GM18858 (cell line): ENCODE measurements at regions not wholly inside any gene's neighbourhood (a gene's known extent, or its start where the extent isn't known, plus 50 kb on each side); places are given as distances from the start of the nearest gene placed in this dataset.
"Not testable (repeated sequence)": the region's sequence is repeated elsewhere in the genome, so short reads cannot be mapped to it uniquely, and the experiment has no call there.

ENCODE experiments used
- ATAC-seq: cut with Tn5 transposase; IDR thresholded peaks from one replicate; pipeline ENCODE4 v1.9.1; 2021; ENCODE audit not compliant: unreplicated experiment

- no peak for ATAC-seq
Measured at GRCh38 chr11:130672911-130673310, 224.5 kb downstream of the ADAMTS15 start.

DNA sequence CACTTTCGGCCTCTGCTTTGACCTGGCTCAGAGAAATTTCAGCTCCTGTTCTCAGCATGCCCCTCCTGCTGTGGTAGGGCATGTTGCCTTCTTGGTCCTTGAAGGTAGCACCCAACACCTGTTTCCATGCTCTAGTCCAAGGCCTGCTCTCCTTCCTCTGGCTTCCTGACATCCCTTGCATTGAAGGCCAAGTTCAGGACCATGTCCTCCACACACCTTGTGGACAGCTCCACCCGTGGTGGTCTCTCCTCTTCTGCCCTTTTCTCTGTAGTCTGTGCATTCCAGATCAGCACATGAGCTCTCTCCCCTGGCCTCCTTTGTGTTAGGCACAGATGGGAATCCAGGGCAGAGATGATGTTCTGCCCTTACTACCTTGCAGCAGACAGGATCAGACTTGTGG, 225.3 kb downstream of the ADAMTS15 start:
- no peak for ATAC-seq

DNA sequence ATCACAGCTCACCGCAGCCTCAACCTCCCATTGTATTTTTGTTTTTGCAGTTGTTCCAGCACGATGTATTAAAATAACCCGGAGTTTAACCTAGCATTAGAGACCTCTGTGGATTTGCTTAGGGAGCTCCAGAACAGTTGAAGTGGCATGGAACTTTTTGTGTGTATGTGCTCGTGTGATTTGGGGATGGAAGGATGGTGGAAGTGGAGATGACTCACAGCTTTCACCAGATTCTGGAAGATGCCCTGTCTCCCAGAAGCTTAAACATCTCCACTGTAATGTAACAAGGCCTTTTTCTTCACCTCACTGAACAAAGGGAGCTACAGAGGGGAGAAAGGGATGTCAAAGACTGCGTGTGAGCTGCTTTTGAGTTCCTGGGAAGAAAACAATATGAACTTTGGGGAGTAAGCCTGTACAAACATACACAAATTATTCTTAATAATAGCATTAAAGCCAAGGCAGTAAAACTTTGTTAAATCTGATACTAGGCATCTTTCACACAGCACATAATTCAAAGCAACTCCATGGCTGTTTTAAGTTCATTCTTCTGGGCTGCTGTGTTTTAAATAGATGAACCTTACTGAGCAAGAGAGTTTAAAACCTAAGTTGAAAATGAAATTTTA, 226.4 kb downstream of the ADAMTS15 start:
- no peak for ATAC-seq

- ATAC-seq = no peak
Measured at GRCh38 chr11:130675371-130675821, 227.0 kb downstream of the ADAMTS15 start.

- ATAC-seq = no peak
Measured at GRCh38 chr11:130675917-130676316, 227.5 kb downstream of the ADAMTS15 start.

- ATAC-seq = no peak
Measured at GRCh38 chr11:130677486-130678153, 229.2 kb downstream of the ADAMTS15 start.

- ATAC-seq = no peak
Measured at GRCh38 chr11:130679247-130679646, 230.8 kb downstream of the ADAMTS15 start.

DNA sequence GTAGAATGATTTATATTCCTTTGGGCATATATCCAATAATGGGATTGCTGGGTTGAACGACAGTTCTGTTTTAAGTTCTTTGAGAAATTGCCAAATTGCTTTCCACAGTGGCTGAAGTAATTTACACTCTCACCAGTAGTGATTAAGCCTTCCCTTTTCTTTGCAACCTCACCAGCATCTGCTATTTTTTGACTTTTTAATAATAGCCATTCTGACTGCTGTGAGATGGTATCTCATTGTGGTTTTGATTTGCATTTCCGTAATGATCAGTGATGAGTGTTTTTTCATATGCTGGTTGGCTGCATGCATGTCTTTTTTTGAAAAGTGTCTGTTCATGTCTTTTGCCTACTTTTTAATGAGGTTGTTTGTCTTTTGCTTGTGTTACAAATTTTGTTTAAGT, 233.8 kb downstream of the SNX19 start:
- ATAC-seq = not testable (repeated sequence)

DNA sequence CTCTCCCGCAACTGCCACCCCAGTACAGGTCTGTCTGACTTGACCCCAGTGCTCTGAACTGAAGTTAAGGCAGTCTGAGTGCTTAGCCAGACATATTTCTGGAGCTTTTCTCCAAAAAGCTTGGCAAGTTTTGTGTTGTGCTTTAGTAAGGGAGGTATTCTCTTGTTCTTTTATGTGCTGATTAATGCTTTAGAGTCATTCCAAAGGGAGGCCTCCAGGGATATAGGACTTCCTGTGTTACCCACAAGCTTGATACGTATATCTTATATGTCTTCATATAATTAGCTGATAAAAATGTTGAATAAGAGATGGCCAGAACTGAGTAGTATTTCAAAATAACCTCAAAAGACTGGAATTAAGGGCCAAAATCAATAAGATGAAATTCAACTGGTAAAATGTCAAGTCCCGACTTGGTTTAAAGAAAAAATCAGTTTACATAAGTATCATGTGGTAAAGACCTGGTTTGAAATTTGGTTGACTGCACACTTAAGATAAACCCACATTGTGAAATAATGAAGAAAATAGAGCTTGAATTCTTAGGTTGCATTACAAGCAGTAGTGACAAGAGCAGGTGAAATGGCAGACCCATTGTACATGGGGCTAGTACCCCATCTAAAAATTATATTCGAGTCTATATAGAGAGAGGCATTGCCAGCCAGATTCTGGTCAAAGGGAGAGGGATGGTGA, 226.9 kb downstream of the SNX19 start:
- ATAC-seq = no peak

DNA sequence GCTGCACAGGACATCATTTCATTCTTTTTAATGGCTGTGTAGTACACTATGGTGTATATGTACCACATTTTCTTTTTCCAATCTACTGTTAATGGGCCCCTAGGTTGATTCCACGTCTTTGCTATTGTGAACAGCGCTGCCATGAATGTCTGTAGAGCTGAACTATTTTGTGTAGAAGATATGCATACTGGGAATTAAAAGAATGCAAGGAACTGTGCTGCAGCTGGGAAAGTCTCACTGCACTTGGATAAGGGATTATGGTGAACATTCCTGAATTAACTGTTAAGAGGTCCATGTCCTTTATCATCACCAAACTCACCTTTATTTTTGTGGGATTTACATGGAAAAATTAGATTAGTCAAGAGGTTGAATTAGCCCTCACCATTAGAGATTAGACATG, 224.7 kb downstream of the SNX19 start:
- no peak for ATAC-seq

DNA sequence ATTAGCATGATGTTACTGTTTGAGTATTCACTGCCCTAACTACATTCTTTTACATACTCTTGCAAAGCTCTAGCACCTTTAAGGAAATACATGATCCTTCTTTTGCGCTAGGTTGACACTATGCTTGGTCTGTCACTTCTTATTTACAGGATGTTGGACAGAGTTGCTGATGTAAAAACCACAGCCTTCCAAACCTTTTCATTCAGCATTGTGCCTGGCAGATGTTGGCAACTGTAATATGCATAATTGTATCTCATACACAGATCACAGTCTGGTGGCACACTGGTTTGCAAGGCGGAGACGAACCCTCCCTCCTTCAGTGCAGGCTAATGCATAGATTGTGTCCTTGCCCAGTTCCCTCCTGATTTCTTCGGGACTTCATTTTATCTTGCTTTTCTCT, 224.1 kb downstream of the SNX19 start:
- no peak for ATAC-seq

- no peak for ATAC-seq
Measured at GRCh38 chr11:130693543-130693942, 222.7 kb downstream of the SNX19 start.

GRCh38 chr11:130694488-130695045, 221.7 kb downstream of the SNX19 start:
- ATAC-seq = no peak

GRCh38 chr11:130698174-130698573, 218.1 kb downstream of the SNX19 start:
- ATAC-seq = no peak

GRCh38 chr11:130699561-130699960, 216.7 kb downstream of the SNX19 start:
- no peak for ATAC-seq

- ATAC-seq = no peak
Measured at GRCh38 chr11:130700092-130700491, 216.2 kb downstream of the SNX19 start.

DNA sequence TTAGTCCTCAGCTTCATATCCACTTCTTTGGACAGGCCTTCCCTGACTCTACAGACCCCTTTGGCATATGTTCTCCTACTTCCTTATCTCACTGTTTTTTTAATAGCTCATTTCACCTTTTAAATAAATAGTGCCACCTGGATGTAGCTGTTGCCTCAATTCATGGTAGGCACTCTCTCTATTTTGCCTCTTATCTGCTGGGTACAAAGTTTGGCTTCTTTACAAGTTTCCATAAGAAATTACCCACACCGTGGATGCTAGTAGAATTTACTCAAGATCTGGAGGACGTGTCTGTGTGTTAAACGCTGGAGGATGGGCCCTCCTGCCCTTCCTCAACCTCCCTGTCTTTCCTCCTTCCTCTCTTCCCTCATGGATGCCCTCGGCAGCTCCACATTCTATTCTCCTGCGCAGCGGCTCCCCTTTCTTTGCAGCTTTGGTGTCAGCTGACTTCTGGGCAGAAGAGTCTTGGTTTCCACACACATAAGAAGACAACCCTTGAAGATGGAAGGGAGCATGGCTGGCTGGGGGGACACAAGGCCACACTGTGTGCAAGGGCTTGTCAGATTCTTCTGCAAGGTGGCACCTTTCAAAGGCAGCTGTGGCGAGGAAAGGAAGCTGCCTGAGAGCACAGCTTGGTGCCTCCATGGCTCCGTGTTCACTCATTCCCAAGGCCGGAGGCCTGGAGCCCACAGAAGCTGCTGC, 212.6 kb downstream of the SNX19 start:
- no peak for ATAC-seq

DNA sequence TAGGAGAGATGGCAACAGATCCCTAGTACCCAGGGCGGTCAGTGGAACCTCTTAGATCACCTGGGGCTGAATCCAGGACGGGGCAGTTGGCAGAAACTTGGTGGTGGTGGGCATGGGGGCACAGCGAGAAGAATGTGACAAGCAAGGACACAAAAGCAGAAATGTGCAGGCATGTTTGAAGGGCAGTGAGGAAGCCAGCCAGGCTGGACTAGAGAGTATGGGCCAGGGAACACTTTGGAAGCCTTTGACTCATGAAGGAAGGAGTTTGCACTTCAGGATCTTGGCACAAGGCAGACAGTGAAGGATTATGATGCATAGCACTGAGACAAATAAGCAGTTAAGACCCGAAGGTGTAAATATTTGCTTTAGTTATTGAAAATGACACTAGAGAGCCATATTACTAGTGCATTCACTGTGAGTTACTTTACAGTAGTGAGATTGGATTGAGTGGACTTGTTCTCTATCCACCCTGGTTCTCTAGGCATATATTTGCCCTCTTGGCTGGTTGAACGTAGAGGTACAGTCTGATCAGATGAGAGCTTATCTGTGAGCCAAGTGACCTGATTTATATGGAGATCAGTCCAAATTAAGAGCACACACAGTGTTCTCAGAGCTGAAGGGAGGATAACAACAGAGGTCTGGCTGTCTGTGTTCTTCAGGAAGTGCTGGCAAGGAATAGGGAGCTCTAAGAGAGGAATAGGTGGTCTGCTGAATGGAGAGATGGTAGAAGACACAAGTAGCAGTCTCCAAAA, 210.4 kb downstream of the SNX19 start:
- no peak for ATAC-seq

DNA sequence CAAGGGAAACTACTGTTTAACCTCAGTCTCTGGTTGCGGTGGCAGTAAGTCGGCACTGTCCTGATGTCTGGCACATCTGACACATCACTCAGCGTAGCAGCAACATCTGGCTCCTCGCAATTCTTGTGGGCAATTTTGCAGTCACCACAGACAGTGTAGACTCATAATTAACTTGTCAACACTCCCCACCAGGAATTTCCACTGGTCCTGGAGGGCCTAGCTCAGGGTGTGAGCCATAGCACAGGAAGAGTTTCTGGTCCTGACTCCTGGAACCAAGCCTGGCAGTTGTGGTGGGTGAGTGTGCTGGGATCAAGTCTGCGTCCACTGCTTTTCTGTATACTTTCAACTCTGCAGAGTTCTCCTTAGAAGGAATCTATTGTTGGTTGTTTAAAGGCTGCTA, 209.7 kb downstream of the SNX19 start:
- ATAC-seq = no peak

DNA sequence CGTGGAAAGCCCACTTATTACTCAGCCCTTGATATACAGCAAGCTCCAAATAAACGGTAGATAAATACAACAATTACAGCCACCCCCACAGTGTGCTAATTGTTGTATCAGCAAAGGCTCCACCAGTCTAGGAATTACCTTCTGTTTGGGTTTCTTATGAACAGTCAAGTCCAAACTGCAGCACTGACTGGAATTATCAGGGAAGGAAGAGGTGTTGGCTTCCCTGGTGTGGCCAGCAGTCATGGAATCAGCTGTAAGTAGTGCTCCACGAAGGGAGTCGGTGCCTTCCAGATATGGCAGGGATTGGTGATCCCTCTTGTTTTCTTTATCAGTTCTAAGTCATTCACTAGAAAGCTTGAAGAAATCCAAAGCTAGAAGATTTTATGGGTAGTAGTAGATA, 209.1 kb downstream of the SNX19 start:
- ATAC-seq = no peak

DNA sequence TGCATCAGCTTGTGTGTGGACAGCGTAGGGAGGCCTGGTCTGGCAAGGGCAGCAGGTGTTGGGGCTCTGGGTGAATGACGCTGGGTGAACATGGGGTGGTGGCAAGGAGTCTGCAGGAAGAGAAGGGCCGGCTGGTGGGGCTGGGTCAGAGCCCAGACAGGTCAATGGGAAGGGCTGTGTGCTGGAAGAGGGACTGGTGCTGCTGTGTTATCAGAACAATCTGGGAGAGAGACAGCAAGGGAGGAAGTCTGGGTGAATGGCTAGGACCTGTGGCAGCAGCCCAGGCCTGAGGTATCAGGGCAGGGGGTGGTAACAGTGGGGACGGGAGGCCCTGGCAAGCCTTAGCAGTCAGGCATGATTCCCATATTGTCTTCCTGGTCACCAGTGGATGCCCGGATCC, 206.7 kb downstream of the SNX19 start:
- ATAC-seq = no peak
